Activated CD4-positive, alpha-beta memory T cell treated with anti-CD3 and anti-CD28 coated beads for 36 hours (primary cell): ENCODE measurements at regions not wholly inside any gene's neighbourhood (a gene's known extent, or its start where the extent isn't known, plus 50 kb on each side); places are given as distances from the start of the nearest gene placed in this dataset.
A peak's percentile ranks its signal among the peaks of the same experiment; 100 is the strongest.
"Not testable (repeated sequence)": the region's sequence is repeated elsewhere in the genome, so short reads cannot be mapped to it uniquely, and the experiment has no call there.

ENCODE experiments used
- CTCF ChIA-PET: fragments of 350-600 bp; sonication (Branson Sonifier 250); formaldehyde crosslinking; loops from one replicate; lab custom pipeline; 2021; ENCODE audit warnings: antibody characterized with exemption, inconsistent platforms; lab: Charles Lee
- POLR2A ChIA-PET: fragments of 350-600 bp; sonication (Branson Sonifier 250); formaldehyde crosslinking; loops from one replicate; lab custom pipeline; 2021; ENCODE audit warnings: antibody characterized with exemption; lab: Charles Lee
- DNase-seq: peaks from one replicate; pipeline ENCODE4 v3.0.0-alpha.2; 2020
- H3K27ac Mint-ChIP-seq: one replicate; pipeline ENCODE4 v1.8.0; 2021; ENCODE audit warnings: mixed read lengths
- H3K27me3 Mint-ChIP-seq: one replicate; pipeline ENCODE4 v1.8.0; 2021; ENCODE audit warnings: mixed read lengths
- H3K36me3 Mint-ChIP-seq: one replicate; pipeline ENCODE4 v1.8.0; 2021; ENCODE audit warnings: mixed read lengths
- H3K4me1 Mint-ChIP-seq: one replicate; pipeline ENCODE4 v1.8.0; 2021; ENCODE audit warnings: low read depth, mixed read lengths
- H3K4me3 Mint-ChIP-seq: one replicate; pipeline ENCODE4 v1.8.0; 2021; ENCODE audit warnings: mild to moderate bottlenecking, mixed read lengths
- H3K9me3 Mint-ChIP-seq: one replicate; pipeline ENCODE4 v1.8.0; 2021; ENCODE audit warnings: mixed read lengths
- intact Hi-C: fragments of 100-400 bp; cut with micrococcal nuclease; formaldehyde crosslinking; loops from one replicate; pipeline ENCODE4 v1.15.1; 2023

DNA sequence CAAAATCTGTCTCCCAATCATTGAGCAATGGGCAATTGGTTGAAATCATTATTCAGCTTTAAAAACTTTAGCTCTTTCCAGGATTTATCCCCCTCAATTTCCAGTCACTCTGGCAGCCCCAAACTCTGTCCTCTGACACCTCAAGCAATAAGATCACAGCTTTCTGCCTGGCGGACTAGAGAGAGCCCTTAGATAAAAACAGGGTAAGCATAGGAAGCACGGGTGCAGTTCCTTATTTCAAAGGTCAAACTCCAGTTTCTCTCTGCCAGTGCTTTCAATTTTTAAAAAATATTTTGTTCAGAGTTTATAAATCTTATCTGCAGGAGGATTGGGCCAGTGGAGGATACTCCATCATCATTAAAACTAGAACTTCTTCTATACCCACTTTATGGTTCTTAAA lies 200.8 kb upstream of the PLGLB2 start:
- H3K9me3 Mint-ChIP-seq, CTCF ChIA-PET, H3K4me3 Mint-ChIP-seq, H3K4me1 Mint-ChIP-seq, DNase-seq, H3K36me3 Mint-ChIP-seq, H3K27ac Mint-ChIP-seq, H3K27me3 Mint-ChIP-seq, intact Hi-C loops, POLR2A ChIA-PET: not testable (repeated sequence)

DNA sequence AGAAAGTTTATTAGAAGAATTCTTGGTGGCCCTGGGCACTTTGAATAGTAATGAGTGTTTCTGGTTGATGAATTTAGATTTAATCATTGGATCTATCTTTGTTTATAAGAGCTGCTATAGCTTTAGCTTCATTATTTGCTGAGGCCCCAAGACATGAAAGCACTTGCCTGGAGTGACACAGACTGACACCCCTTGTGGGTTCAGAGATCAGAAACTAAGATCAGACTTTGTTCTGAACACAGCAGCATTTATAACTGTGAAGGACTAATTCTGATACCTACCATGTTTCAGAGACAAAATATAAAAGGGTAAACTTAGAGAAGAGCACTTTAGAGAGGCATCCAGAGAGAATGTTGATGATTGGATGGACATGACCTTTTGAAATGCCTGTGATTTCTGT lies 199.9 kb upstream of the PLGLB2 start:
- H3K9me3 Mint-ChIP-seq, CTCF ChIA-PET, H3K4me3 Mint-ChIP-seq, intact Hi-C loops, H3K27me3 Mint-ChIP-seq, H3K36me3 Mint-ChIP-seq, H3K27ac Mint-ChIP-seq, POLR2A ChIA-PET, DNase-seq, H3K4me1 Mint-ChIP-seq: not testable (repeated sequence)

DNA sequence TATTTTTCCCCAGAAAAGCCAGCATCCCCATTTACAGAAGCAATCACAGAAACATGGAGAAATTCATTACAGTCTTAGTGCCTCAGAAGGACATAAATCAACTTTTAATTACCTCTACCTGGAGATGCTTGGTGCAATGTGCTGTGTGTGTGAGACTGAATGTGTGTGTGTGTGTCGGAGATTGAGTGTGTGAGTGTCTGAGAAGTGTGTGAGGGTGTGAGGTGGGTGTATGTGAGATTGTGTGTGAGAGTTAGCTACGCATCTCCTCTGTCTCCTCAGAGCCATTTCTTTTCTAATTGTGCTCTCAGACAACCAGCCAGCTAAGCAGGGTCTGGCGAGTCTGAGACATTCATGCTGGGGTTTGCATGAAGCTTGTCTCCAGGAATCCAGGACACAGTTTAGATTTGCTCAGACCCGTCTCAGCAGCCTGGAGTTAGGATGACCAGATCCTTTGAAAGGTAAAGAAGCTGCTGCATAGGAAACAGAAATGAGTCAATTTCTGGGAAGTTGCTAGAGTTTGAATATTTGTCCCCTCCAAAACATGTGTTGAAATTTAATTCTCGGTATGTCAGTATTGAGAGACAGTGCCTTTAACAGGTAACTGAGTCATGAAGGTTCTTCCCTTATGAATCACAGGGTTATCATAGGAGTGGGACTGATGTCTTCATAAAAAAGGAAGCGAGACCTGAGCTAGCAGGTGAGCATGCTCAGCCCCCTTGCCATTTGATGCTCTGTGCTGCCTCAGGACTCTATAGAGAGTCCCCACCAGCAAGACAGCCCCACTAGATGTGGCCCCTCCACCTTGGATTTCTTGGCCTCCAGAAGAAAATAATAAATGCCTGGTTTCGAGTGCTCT lies 199.0 kb upstream of the PLGLB2 start:
- intact Hi-C loops, DNase-seq, CTCF ChIA-PET, H3K9me3 Mint-ChIP-seq, H3K27me3 Mint-ChIP-seq, H3K36me3 Mint-ChIP-seq, POLR2A ChIA-PET: not testable (repeated sequence)
- peak overlapping the region; percentile 93 for H3K27ac Mint-ChIP-seq
- H3K4me3 Mint-ChIP-seq = peak overlapping the region; percentile 47
- peaks cover 11% of the 10 kb centered on the region for H3K4me1 Mint-ChIP-seq

DNA sequence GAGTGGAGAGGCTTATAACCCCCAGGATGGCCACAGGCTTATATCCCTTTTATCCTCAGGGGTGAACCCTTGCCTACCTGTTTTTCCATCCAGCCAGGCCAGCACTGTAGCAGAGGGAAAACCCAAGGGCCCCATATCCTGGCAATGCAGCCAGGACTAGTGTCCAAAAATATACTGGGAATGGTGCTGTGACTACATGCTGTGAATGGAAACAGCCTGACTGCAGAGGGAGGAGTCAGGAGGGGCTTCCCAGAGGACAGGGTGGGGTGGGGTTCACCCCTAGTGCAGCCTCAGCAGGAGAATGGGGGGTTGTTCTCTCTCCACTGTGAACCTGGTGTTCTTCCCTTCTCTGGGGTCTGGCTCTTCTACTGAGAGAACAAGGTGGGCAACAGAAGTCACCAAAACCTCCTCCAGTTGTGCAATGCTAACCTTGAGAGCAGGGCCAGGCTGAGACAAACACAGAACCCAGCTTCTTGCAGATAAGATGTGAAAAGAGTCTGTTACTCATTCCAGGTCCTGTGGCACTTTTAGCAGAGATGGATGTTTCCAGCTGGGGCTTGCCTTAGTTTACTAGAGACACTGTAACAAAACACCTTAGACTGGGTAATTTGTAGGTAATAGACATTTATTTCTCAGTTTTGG lies 198.2 kb upstream of the PLGLB2 start:
- CTCF ChIA-PET, H3K36me3 Mint-ChIP-seq, DNase-seq, intact Hi-C loops, H3K27me3 Mint-ChIP-seq, POLR2A ChIA-PET, H3K4me3 Mint-ChIP-seq, H3K9me3 Mint-ChIP-seq: not testable (repeated sequence)
- Mint-ChIP-seq H3K27ac (peak overlapping the region; percentile 45), H3K4me1 (peaks cover 11% of the 10 kb centered on the region)

DNA sequence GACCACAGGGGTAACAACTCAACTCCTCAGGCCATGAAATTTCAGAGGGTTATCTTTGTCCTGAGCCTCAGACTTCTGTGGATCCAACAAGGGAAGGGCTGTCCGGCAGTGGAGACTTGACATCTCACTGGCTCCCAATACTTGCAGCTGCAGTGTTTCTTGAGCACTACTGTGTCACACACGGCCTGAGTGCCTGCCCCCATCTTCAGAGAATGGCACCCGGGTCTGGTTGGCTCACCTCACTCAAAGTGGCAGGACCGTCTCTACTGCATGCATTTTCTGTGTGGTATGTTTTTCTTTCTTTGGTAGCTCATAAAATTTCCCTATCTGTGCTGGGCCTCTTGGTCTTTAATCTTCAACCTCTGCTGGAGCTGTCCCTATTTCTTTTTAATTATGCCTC lies 193.2 kb upstream of the PLGLB2 start:
- H3K27ac Mint-ChIP-seq, POLR2A ChIA-PET, H3K9me3 Mint-ChIP-seq, DNase-seq, H3K4me3 Mint-ChIP-seq, H3K36me3 Mint-ChIP-seq, CTCF ChIA-PET, H3K27me3 Mint-ChIP-seq, intact Hi-C loops: not testable (repeated sequence)
- H3K4me1 Mint-ChIP-seq = peaks cover 11% of the 10 kb centered on the region

DNA sequence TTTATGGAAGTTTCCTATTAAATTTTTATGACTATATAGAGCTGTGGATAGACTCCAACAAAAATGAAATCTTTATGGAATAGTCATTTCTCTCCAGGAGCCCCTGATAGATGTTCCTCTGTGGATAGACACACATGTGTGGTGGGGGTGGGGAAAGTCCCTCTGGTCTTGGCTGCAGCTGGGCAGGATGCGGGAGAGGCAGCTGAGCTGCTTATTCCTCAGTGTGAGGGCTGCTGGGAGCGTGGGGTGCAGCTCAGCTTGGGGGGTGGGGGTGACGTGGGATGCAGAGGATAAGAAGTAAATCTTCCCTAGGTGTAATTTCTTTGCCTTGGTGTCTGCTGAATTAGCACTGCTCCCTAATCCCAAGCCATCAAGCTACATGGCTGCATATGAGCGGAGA lies 192.8 kb upstream of the PLGLB2 start:
- intact Hi-C loops, H3K27me3 Mint-ChIP-seq, CTCF ChIA-PET, POLR2A ChIA-PET, H3K9me3 Mint-ChIP-seq, H3K4me3 Mint-ChIP-seq, H3K36me3 Mint-ChIP-seq, H3K27ac Mint-ChIP-seq: not testable (repeated sequence)
- peaks cover 11% of the 10 kb centered on the region for H3K4me1 Mint-ChIP-seq
- DNase-seq = peak; percentile 70

DNA sequence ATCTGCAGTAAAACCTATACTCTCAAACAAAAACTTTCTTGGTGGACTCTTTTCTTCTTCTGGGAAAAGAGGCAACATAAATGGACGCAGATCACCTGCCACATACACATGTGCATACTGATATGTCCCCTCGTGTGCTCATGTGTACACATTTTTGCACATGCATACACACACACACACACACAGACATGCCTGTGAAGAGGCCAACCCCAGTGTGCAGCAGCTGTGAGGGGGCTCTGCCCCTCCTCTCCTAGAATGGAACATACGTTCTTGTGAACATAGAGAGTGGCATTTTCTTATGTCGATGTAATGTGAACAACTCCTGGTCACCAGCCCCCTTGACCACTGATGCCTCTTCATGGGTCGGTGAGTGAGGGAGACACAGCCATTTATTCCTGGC lies 188.9 kb upstream of the PLGLB2 start:
- POLR2A ChIA-PET, H3K36me3 Mint-ChIP-seq, H3K4me1 Mint-ChIP-seq, H3K4me3 Mint-ChIP-seq, CTCF ChIA-PET, intact Hi-C loops, DNase-seq, H3K27ac Mint-ChIP-seq, H3K9me3 Mint-ChIP-seq, H3K27me3 Mint-ChIP-seq: not testable (repeated sequence)

DNA sequence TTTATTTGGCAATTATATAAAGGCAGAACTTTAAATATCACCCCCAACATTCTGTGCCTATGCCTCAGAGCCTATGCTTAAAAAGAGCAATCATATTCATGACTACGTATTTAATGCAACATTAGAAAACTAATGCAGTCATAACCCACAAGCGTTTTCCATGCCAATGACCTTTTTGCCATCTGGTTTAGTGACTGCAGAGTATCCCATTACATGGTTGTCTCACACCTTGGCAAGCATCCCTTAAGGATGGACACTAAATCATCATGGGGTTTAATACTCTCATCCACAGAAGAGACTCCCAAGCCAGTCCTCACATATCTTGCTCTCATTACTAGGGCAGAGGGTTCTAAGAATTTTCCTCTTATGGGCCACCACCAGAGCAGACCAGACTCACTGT lies 188.2 kb upstream of the PLGLB2 start:
- DNase-seq, H3K4me1 Mint-ChIP-seq, intact Hi-C loops, H3K27me3 Mint-ChIP-seq, CTCF ChIA-PET, H3K27ac Mint-ChIP-seq, H3K9me3 Mint-ChIP-seq, POLR2A ChIA-PET, H3K4me3 Mint-ChIP-seq, H3K36me3 Mint-ChIP-seq: not testable (repeated sequence)

DNA sequence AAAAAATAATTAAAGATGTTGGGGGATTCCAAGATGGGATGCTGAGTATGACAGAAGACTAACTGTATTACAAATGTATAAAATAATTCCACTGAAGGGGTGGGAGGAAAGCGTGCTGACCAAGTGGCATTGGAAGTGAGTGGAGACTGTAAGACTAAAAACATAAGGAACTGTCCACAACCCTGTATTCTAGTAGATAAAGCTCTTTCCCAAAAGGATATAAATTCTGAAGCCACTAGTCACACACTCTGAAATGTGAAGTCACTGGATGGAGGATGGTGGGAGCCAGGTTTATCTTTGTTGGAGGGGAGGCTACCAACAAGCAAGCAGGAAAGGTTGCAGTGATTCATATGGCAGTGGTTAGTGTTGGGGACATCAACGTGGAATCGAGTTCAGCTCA lies 182.8 kb upstream of the PLGLB2 start:
- H3K4me1 Mint-ChIP-seq = peaks cover 14% of the 10 kb centered on the region
- H3K4me3 Mint-ChIP-seq, POLR2A ChIA-PET, DNase-seq, CTCF ChIA-PET, intact Hi-C loops, H3K27ac Mint-ChIP-seq, H3K27me3 Mint-ChIP-seq, H3K9me3 Mint-ChIP-seq, H3K36me3 Mint-ChIP-seq: not testable (repeated sequence)

DNA sequence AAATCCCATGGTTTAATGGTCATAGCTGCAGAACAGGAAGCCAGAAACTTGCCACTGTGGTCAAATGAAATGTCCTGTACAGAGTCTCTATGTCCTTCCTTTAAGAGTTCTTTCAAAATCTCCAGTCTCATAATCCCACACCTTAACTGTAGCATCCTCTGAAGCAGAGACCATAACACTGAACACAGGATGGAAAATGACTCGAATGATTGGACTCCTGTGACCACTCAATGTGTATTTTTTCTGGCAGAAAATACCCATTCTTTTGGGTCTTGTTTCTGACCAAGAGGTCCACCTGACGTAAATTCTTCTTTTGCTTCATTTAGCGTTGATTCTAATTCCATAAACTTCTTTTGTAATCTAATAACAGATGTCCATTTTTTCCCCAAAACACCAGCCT lies 181.4 kb upstream of the PLGLB2 start:
- H3K9me3 Mint-ChIP-seq, H3K27ac Mint-ChIP-seq, CTCF ChIA-PET, H3K27me3 Mint-ChIP-seq, DNase-seq, POLR2A ChIA-PET, H3K36me3 Mint-ChIP-seq, H3K4me3 Mint-ChIP-seq, intact Hi-C loops: not testable (repeated sequence)
- peaks cover 14% of the 10 kb centered on the region for H3K4me1 Mint-ChIP-seq

DNA sequence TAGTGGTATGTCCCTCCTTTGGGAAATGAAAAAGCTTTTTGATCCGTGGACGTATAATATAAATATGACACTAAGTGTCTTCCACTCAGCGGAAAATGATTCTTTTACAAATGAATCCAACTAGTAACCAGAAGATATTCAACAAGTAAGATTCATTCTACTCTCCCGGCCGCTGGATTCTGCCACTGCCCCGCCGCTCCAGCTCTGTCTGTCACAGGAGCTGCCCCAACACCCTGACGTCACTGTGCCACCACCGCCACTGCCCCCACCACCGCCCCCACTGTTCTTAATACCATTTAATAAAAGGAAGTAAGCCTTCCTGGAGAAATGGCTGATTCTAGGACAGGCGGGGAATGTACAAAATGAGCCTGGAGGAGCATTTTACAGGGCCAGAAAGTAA lies 180.8 kb upstream of the PLGLB2 start:
- H3K36me3 Mint-ChIP-seq, CTCF ChIA-PET, H3K4me3 Mint-ChIP-seq, H3K27me3 Mint-ChIP-seq, POLR2A ChIA-PET, H3K27ac Mint-ChIP-seq, intact Hi-C loops, H3K9me3 Mint-ChIP-seq, DNase-seq: not testable (repeated sequence)
- H3K4me1 Mint-ChIP-seq = peaks cover 14% of the 10 kb centered on the region

DNA sequence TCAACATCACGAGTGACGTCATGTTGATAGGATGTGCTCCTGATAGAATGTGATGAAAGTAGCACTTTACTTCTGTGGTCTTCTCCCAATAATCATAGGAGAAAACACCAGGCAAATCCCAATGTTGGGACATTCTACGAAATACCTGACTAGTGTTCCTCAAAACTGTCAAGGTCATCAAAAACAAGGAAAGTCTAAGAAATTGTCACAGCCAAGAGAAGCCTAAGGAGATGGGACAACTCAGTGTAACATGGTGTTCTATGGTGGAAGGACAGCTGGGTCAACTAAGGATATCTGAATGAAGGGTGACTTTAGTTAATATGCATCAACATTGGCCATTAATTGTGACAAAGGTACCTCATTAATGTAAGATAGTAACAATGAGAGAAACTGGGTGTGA lies 180.0 kb upstream of the PLGLB2 start:
- H3K4me1 Mint-ChIP-seq = peaks cover 14% of the 10 kb centered on the region
- CTCF ChIA-PET, H3K27me3 Mint-ChIP-seq: not testable (repeated sequence)

More for the DNA sequence above, 180.0 kb upstream of the PLGLB2 start:
- H3K9me3 Mint-ChIP-seq, DNase-seq, intact Hi-C loops, H3K4me3 Mint-ChIP-seq, H3K36me3 Mint-ChIP-seq, H3K27ac Mint-ChIP-seq, POLR2A ChIA-PET: not testable (repeated sequence)
